ENCODE measurements at regions not wholly inside any gene's neighbourhood (a gene's known extent, or its start where the extent isn't known, plus 50 kb on each side); places are given as distances from the start of the nearest gene placed in this dataset.

DNA sequence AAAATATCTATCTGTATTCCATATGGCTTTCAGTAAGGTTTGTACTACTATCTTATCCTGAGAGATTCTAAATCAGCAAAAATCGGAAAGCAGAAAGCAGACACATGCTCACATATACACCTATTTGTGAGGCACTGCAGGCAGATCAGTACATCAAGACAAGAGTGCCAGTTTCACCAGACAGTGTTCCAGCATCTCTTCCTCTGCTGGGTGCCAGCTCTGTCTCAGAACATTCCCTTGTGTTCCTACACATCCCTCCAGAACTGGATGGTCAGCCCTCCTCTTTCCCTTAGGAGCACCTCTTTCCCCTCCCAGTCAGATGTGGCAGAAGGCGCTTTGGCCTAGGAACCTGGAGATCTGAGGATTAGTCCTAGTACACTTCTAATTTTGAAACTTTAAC is 121.3 kb upstream of the IL12A start:
- Histone ChIP-seq H3K4me3 (no peak overlapping the region), H3K27ac (peak overlapping the region in 2 of 4 donors; percentile 38 to 53), H3K9me3 (no peaks in the 10 kb centered on the region), H3K4me1 (peaks cover 0 to 32% (median 11%) of the 10 kb centered on the region in 4 donors), H3K27me3 (no peaks in the 10 kb centered on the region), H3K36me3 (no peaks in the 10 kb centered on the region)
- intact Hi-C loops (cut with DNase I; ENCODE audit: low total_unique reads) (no loop called here), in situ Hi-C loops (cut with MboI; ENCODE audit: low pct_ligation_motif_present in 1 of 4, low pct_unique_long_range_greater_than_20kb in 1 of 4, low sequenced_read_pairs in 3 of 4) (no loop called here)
- TF ChIP-seq EP300 (IDR thresholded peaks at IDR 0.05; ENCODE audit: low read depth) (no peak), POLR2A (IDR thresholded peaks at IDR 0.05) (no peak), POLR2AphosphoS5 (IDR thresholded peaks at IDR 0.05) (no peak)
- TF ChIP-seq, protein P1, sequence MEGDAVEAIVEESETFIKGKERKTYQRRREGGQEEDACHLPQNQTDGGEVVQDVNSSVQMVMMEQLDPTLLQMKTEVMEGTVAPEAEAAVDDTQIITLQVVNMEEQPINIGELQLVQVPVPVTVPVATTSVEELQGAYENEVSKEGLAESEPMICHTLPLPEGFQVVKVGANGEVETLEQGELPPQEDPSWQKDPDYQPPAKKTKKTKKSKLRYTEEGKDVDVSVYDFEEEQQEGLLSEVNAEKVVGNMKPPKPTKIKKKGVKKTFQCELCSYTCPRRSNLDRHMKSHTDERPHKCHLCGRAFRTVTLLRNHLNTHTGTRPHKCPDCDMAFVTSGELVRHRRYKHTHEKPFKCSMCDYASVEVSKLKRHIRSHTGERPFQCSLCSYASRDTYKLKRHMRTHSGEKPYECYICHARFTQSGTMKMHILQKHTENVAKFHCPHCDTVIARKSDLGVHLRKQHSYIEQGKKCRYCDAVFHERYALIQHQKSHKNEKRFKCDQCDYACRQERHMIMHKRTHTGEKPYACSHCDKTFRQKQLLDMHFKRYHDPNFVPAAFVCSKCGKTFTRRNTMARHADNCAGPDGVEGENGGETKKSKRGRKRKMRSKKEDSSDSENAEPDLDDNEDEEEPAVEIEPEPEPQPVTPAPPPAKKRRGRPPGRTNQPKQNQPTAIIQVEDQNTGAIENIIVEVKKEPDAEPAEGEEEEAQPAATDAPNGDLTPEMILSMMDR (IDR thresholded peaks at IDR 0.05), result no peak
- WGBS, 2 donors (ENCODE audit: low coverage in 1 of 2), result 93 to 100% methylated on average over 1 to 2 of the region's 2 CpGs
- no peak for DNase-seq

DNA sequence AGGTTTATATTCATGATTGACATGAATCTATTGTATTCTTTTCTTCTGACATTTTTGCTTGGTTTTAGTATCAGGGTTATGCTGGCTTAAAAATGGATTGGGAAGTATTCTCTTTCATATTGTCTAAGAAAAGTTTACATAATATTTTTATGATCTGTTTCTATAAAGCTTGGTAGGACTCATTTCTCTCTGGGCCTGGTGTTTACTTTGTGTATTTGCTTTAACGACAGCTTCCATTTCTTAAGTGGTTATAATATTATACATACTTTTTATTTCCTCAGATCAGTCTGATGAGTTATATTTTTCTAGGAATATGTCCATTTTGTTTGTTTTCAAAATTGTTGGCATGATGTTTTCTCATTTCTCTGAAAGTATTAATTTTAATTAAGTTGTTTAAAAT is 117.9 kb upstream of the IL12A start:
- 25 to 34% methylated on average over 1 of the region's 1 CpG for WGBS, 2 donors (ENCODE audit: low coverage in 1 of 2)

DNA sequence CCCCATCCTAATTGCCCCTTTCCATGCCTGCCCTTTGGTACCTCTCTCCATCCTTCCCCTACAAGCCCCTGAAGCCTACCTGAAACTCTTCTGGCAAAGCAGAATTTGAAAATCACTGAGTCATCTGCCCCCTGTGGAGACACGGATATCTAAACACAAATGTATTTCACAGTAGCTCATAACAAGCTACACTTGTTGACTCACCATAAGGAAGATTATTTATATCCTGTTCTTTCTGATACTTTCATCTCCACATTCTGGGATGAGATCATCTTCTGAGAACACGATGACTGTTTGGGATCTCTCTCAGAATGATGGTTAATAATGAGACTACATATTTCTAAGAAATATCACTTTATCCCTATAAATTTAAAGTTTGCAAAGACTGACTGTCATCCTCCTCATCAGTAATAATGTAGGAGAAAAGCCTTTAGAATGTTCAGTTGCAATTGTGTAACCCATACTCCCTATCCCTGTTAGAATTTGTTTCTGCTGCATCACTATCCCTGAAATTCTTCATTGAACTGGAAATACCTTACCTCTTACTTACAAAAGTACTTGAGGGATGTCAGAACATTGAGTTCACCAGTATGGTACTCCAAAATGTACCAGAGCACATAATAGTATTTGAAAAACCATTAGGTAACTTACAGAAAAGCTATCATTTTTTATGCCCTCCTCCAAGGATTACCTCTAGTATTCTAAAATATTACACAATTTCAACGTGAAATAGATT is 116.1 kb upstream of the IL12A start:
- no peak for DNase-seq
- H3K4me1 ChIP-seq, result peaks cover 0 to 13% (median 2%) of the 10 kb centered on the region in 4 donors
- in situ Hi-C loops (cut with MboI; ENCODE audit: low pct_ligation_motif_present in 1 of 4, low pct_unique_long_range_greater_than_20kb in 1 of 4, low sequenced_read_pairs in 3 of 4), result no loop called here
- TF ChIP-seq POLR2AphosphoS5 (IDR thresholded peaks at IDR 0.05) (no peak), EP300 (IDR thresholded peaks at IDR 0.05; ENCODE audit: low read depth) (no peak), POLR2A (IDR thresholded peaks at IDR 0.05) (no peak)
- TF ChIP-seq, protein P1 (IDR thresholded peaks at IDR 0.05), result peak in 1 of 5 experiments; percentile 15
- no peaks in the 10 kb centered on the region for H3K27me3 ChIP-seq
- H3K27ac ChIP-seq, result peak overlapping the region; percentile 31 to 52 (median 41)
- H3K36me3 ChIP-seq, result no peaks in the 10 kb centered on the region
- 50 to 57% methylated on average over 3 of the region's 3 CpGs for WGBS, 2 donors (ENCODE audit: low coverage in 1 of 2)
- no peaks in the 10 kb centered on the region for H3K9me3 ChIP-seq
- no peak overlapping the region for H3K4me3 ChIP-seq
- intact Hi-C loops (cut with DNase I; ENCODE audit: low total_unique reads), result no loop called here

More for the DNA sequence above, 117.9 kb upstream of the IL12A start:
- TF ChIP-seq POLR2AphosphoS5 (IDR thresholded peaks at IDR 0.05) (no peak), EP300 (IDR thresholded peaks at IDR 0.05; ENCODE audit: low read depth) (no peak)
- H3K27ac ChIP-seq, result no peak overlapping the region
- H3K27me3 ChIP-seq, result no peaks in the 10 kb centered on the region
- H3K9me3 ChIP-seq, result no peaks in the 10 kb centered on the region
- no peak for DNase-seq
- in situ Hi-C loops (cut with MboI; ENCODE audit: low pct_ligation_motif_present in 1 of 4, low pct_unique_long_range_greater_than_20kb in 1 of 4, low sequenced_read_pairs in 3 of 4), result no loop called here
- peaks cover 0 to 27% (median 3%) of the 10 kb centered on the region in 4 donors for H3K4me1 ChIP-seq
- no peak overlapping the region for H3K4me3 ChIP-seq
- intact Hi-C loops (cut with DNase I; ENCODE audit: low total_unique reads), result no loop called here
- H3K36me3 ChIP-seq, result no peaks in the 10 kb centered on the region

DNA sequence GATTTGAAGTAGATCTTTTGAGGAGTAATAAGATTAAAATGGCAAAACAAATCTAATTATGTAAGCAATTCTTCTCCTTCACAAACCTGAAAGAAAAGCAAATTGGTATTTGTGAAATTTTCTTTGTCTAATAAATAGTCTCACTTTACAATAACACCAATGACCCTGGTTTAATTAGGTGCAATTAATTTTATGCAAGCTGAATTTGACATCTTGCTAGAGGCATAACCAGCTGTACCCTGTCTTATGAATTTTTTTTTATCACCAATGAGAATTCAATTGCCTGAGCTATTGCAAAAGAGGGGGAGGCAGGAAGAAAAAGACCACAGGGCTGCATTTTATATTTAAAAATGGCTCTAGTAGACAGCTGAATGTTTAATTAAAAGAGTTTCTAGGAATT is 113.5 kb upstream of the IL12A start:
- in situ Hi-C loops (cut with MboI; ENCODE audit: low pct_ligation_motif_present in 1 of 4, low pct_unique_long_range_greater_than_20kb in 1 of 4, low sequenced_read_pairs in 3 of 4) (no loop called here), intact Hi-C loops (cut with DNase I; ENCODE audit: low total_unique reads) (no loop called here)
- H3K27ac ChIP-seq, result no peak overlapping the region
- TF ChIP-seq EP300 (IDR thresholded peaks at IDR 0.05; ENCODE audit: low read depth) (no peak), POLR2A (IDR thresholded peaks at IDR 0.05) (no peak), POLR2AphosphoS5 (IDR thresholded peaks at IDR 0.05) (no peak)
- TF ChIP-seq, protein P1 (IDR thresholded peaks at IDR 0.05), result no peak
- no peak overlapping the region for H3K4me3 ChIP-seq
- no peaks in the 10 kb centered on the region for H3K36me3 ChIP-seq
- H3K9me3 ChIP-seq, result no peaks in the 10 kb centered on the region
- DNase-seq, result no peak
- peaks cover 0 to 13% (median 2%) of the 10 kb centered on the region in 4 donors for H3K4me1 ChIP-seq
- no peaks in the 10 kb centered on the region for H3K27me3 ChIP-seq
